Endothelial cell of umbilical vein (primary cell): ENCODE measurements at regions not wholly inside any gene's neighbourhood (a gene's known extent, or its start where the extent isn't known, plus 50 kb on each side); places are given as distances from the start of the nearest gene placed in this dataset.

Experiments
- BruUV-seq: library from RNA; stranded (reverse); fragments of 400-500 nt; replicated peaks from 2 replicates; lab custom pipeline; 2021; lab: Mats Ljungman, UMichigan
- CTCF ChIA-PET: fragments of 300-600, 350-600 bp; sonication (Branson Sonifier 250); formaldehyde crosslinking; loops from one replicate; lab custom pipeline; 2021; ENCODE audit warnings: antibody characterized with exemption, inconsistent platforms; lab: Charles Lee
- POLR2A ChIA-PET: fragments of 300-600, 350-600 bp; sonication (Branson Sonifier 250); formaldehyde crosslinking; loops from one replicate; lab custom pipeline; 2021; ENCODE audit warnings: antibody characterized with exemption, inconsistent platforms; lab: Charles Lee
- DNase-seq: peaks from one replicate; pipeline ENCODE4 v3.0.0-alpha.2; 2011; ENCODE audit warnings: low read depth, low spot score
- FAIRE-seq: peaks from 2 replicates; lab custom pipeline; 2011; peaks lifted over from hg19 to GRCh38; lab: Jason Lieb, UNC
- H2AFZ ChIP-seq: 2 replicates; pipeline ENCODE4 v1.6.0; 2012; ENCODE audit warnings: low read depth, low read length, control low read depth, inconsistent platforms
- H3K27ac ChIP-seq: 2 replicates; pipeline ENCODE4 v1.5.1; 2011; ENCODE audit warnings: low read depth, mild to moderate bottlenecking, control low read depth, low read length, moderate library complexity; ENCODE audit not compliant: insufficient read depth
- H3K27me3 ChIP-seq, 2 experiments: 2 replicates each; pipeline versions ENCODE4 v1.6.0 to v1.6.1; 2011; ENCODE audit warnings: low read length in 2 of 2, mixed read lengths in 1 of 2; ENCODE audit not compliant: control insufficient read depth in 2 of 2, insufficient read depth in 2 of 2
- H3K36me3 ChIP-seq, 2 experiments: 2 replicates in 1 of 2; 3 replicates in 1 of 2; pipeline ENCODE4 v1.5.1; 2011; ENCODE audit warnings: low read length in 2 of 2, mild to moderate bottlenecking in 1 of 2, moderate library complexity in 1 of 2; ENCODE audit not compliant: control insufficient read depth in 2 of 2, insufficient read depth in 2 of 2; ENCODE audit errors: extremely low read depth in 1 of 2
- H3K4me1 ChIP-seq: 3 replicates; pipeline ENCODE4 v1.5.1; 2011; ENCODE audit warnings: mild to moderate bottlenecking, low read length; ENCODE audit not compliant: control insufficient read depth, insufficient read depth; ENCODE audit errors: extremely low read depth
- H3K4me2 ChIP-seq: 2 replicates; pipeline ENCODE4 v1.6.1; 2011; ENCODE audit warnings: low read length, control low read depth, mixed read lengths; ENCODE audit not compliant: insufficient read depth
- H3K4me3 ChIP-seq, 3 experiments: fragments of 200-600 bp in 1 of 3; sonication (generic), shearing (Covaris generic) in 1 of 3; replicated peaks in 1 of 3; 2 replicates each; pipeline ENCODE4 v1.5.1; 2011 to 2016; ENCODE audit warnings: control low read depth in 3 of 3, low read length in 3 of 3, mild to moderate bottlenecking in 2 of 3, inconsistent platforms in 1 of 3, low read depth in 1 of 3, moderate library complexity in 1 of 3; ENCODE audit not compliant: insufficient read depth in 1 of 3
- H3K79me2 ChIP-seq: 2 replicates; pipeline ENCODE4 v1.6.0; 2012; ENCODE audit warnings: low read length, inconsistent platforms; ENCODE audit not compliant: control insufficient read depth, insufficient read depth
- H3K9ac ChIP-seq: replicated peaks from 2 replicates; pipeline ENCODE3; 2011; ENCODE audit warnings: low read length, control low read depth; ENCODE audit not compliant: insufficient read depth; ENCODE audit errors: extremely low read depth
- H3K9me1 ChIP-seq: replicated peaks from 3 replicates; pipeline ENCODE4 v1.6.0; 2011; ENCODE audit warnings: mild to moderate bottlenecking, low read length; ENCODE audit not compliant: control insufficient read depth, insufficient read depth; ENCODE audit errors: extremely low read depth
- H3K9me3 ChIP-seq: replicated peaks from 2 replicates; pipeline ENCODE4 v1.5.1; 2012; ENCODE audit warnings: low read length, inconsistent platforms; ENCODE audit not compliant: control insufficient read depth, insufficient read depth
- H4K20me1 ChIP-seq: replicated peaks from 2 replicates; pipeline ENCODE3; 2011; ENCODE audit warnings: mild to moderate bottlenecking, low read length; ENCODE audit not compliant: control insufficient read depth, insufficient read depth; ENCODE audit errors: extremely low read depth
- EZH2 ChIP-seq: IDR thresholded peaks from 2 replicates; pipeline ENCODE4 v1.6.1; 2012; ENCODE audit warnings: borderline replicate concordance, low read depth, mild to moderate bottlenecking, moderate library complexity, low read length, inconsistent platforms; ENCODE audit not compliant: severe bottlenecking
- FOS ChIP-seq: IDR thresholded peaks from 2 replicates; pipeline ENCODE4 v1.6.1; 2011; ENCODE audit warnings: mild to moderate bottlenecking, low read length, moderate library complexity, borderline replicate concordance; ENCODE audit not compliant: insufficient read depth
- GATA2 ChIP-seq: IDR thresholded peaks from 2 replicates; pipeline ENCODE4 v1.7.0; 2011; ENCODE audit warnings: low read depth, mild to moderate bottlenecking, moderate library complexity, mixed read lengths, low read length; ENCODE audit not compliant: insufficient read length, insufficient read depth
- JUN ChIP-seq: IDR thresholded peaks from 2 replicates; pipeline ENCODE4 v1.6.1; 2011; ENCODE audit warnings: borderline replicate concordance, low read depth; ENCODE audit not compliant: insufficient read length, insufficient read depth
- MAX ChIP-seq: IDR thresholded peaks from 2 replicates; pipeline ENCODE4 v1.6.1; 2011; ENCODE audit not compliant: insufficient read depth, insufficient read length
- MYC ChIP-seq: IDR thresholded peaks from one replicate; pipeline ENCODE4 v1.6.1; 2011; ENCODE audit warnings: mild to moderate bottlenecking, low read depth, low read length
- POLR2A ChIP-seq: IDR thresholded peaks from 2 replicates; pipeline ENCODE4 v1.6.1; 2012; ENCODE audit warnings: low read depth, mild to moderate bottlenecking, control low read depth, low read length
- POLR2AphosphoS5 ChIP-seq: IDR thresholded peaks from 2 replicates; pipeline ENCODE4 v1.6.1; 2012; ENCODE audit warnings: low read depth, mild to moderate bottlenecking, control low read depth, low read length, moderate library complexity; ENCODE audit not compliant: insufficient read depth
- dilution Hi-C: fragments of 300-500 bp; cut with MboI; formaldehyde crosslinking; loops from one replicate; pipeline ENCODE4 v1.15.0; 2019; ENCODE audit warnings: low sequenced_read_pairs; ENCODE audit not compliant: extremely low pct_ligation_motif_present
- intact Hi-C: fragments of 100-400 bp; cut with micrococcal nuclease; formaldehyde crosslinking; loops from one replicate; pipeline ENCODE4 v1.10.0; 2022
- TF ChIP-seq, protein P1 (sequence below), 2 donors: IDR thresholded peaks; 1 replicate in 1 of 2; 2 replicates in 1 of 2; pipeline ENCODE4 v1.5.1; 2011; ENCODE audit warnings: low read length in 2 of 2, mild to moderate bottlenecking in 2 of 2, moderate library complexity in 2 of 2, control low read depth in 1 of 2, inconsistent platforms in 1 of 2, low read depth in 1 of 2; ENCODE audit not compliant: insufficient read depth in 1 of 2; ENCODE audit errors: extremely low read depth in 1 of 2

- Histone ChIP-seq H3K4me3 (no peak overlapping the region), H2AFZ (no peak overlapping the region), H4K20me1 (no peaks in the 10 kb centered on the region), H3K4me2 (no peak overlapping the region), H3K4me1 (no peaks in the 10 kb centered on the region), H3K9ac (no peak overlapping the region), H3K79me2 (no peaks in the 10 kb centered on the region), H3K36me3 (no peaks in the 10 kb centered on the region), H3K27ac (no peak overlapping the region), H3K9me3 (no peaks in the 10 kb centered on the region), H3K27me3 (peaks cover 3 to 6% of the 10 kb centered on the region in 2 experiments), H3K9me1 (no peaks in the 10 kb centered on the region)
- no TSS peak for BruUV-seq
- intact Hi-C loops (no loop called here), dilution Hi-C loops (no loop called here)
- ChIA-PET CTCF (interaction anchor here (1.6 kb wide), 1 partner anchor 30 kb away, joined by 3 read pairs; no protein-coding TSS in a partner anchor), POLR2A (no interaction called here)
- no peak for DNase-seq
- no peak for FAIRE-seq
- TF ChIP-seq POLR2AphosphoS5 (no peak), GATA2 (no peak), FOS (no peak)
Observed at GRCh38 chr13:44207476-44207875, 166.1 kb upstream of the SERP2 start.

DNA sequence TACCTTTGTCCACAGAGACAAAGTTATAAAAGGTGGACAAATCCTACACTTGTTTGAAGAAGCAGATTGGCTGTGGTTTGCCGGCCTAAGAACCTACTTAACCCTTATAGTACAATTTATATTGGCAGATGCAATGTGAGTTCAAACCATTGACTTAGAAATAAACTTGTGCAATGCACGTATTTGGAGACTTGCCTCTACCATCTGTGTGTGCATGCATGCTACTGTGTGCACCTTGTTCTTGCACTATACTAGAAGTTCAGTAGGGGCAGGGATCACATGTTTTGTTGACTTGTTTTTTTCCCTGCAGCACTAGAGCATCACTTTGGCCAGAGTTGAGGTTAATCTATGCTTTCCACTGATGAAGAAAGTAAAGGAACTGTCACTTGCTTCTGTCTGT is 163.1 kb upstream of the SERP2 start:
- ChIA-PET CTCF (no interaction called here), POLR2A (no interaction called here)
- intact Hi-C loops: no loop called here
- Histone ChIP-seq H3K4me1 (no peaks in the 10 kb centered on the region), H3K4me2 (no peak overlapping the region), H3K36me3 (no peaks in the 10 kb centered on the region), H3K9me3 (no peaks in the 10 kb centered on the region), H3K4me3 (no peak overlapping the region), H3K9ac (no peak overlapping the region), H4K20me1 (no peaks in the 10 kb centered on the region), H2AFZ (no peak overlapping the region), H3K27ac (no peak overlapping the region), H3K27me3 (peaks cover 5 to 6% of the 10 kb centered on the region in 2 experiments), H3K9me1 (no peaks in the 10 kb centered on the region), H3K79me2 (no peaks in the 10 kb centered on the region)
- no peak for DNase-seq
- no peak for TF ChIP-seq FOS
- no peak for TF ChIP-seq GATA2
- TF ChIP-seq, protein P1, sequence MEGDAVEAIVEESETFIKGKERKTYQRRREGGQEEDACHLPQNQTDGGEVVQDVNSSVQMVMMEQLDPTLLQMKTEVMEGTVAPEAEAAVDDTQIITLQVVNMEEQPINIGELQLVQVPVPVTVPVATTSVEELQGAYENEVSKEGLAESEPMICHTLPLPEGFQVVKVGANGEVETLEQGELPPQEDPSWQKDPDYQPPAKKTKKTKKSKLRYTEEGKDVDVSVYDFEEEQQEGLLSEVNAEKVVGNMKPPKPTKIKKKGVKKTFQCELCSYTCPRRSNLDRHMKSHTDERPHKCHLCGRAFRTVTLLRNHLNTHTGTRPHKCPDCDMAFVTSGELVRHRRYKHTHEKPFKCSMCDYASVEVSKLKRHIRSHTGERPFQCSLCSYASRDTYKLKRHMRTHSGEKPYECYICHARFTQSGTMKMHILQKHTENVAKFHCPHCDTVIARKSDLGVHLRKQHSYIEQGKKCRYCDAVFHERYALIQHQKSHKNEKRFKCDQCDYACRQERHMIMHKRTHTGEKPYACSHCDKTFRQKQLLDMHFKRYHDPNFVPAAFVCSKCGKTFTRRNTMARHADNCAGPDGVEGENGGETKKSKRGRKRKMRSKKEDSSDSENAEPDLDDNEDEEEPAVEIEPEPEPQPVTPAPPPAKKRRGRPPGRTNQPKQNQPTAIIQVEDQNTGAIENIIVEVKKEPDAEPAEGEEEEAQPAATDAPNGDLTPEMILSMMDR (IDR thresholded peaks at IDR 0.05; ENCODE audit: extremely low read depth in 1 of 2, insufficient read depth in 1 of 2, low read depth in 1 of 2, low read length in 2 of 2): no peak
- TF ChIP-seq JUN: no peak
- TF ChIP-seq POLR2A: no peak
- no peak for TF ChIP-seq MAX
- no peak for TF ChIP-seq EZH2
- TF ChIP-seq POLR2AphosphoS5: no peak
- TF ChIP-seq MYC: no peak
- BruUV-seq: no TSS peak
- dilution Hi-C loops: no loop called here
- FAIRE-seq: no peak
